ENCODE measurements at regions not wholly inside any gene's neighbourhood (a gene's known extent, or its start where the extent isn't known, plus 50 kb on each side); places are given as distances from the start of the nearest gene placed in this dataset.

DNA sequence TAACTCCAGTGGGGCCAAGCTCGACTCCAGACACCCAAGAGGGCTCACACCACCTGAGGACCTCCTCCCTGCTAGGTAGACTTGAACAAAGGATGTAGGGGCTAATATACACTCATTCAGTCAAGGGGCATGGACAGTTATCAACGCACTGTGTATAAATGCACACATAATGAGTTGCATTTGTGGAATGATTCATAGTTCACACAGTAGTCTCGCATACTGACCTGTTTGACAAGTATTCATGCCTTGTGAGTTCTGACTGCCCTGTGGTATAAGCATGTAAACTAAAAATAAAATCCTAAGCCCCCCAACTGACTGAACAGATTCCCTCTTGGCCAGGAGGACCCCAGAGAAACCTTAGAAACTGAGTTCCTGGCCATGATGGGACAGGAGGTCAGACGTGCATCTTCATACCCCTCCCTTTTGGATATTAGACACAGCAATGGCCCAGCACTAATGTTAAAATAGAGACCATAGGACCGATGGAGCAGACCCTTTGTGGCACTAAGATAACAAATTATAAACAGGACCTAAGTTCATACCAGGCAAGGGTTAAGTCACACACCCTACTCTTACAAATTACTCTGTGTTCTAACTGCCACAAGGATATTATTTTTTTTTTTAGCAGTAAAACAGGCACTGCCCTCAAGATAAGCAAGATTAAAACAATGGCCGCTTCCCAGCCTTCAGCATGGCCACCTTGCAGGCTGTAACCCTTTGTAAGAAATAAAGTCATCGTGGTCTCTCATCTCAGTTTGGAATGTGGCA, 124.4 kb downstream of the TTLL2 start:
- ATAC-seq, result no peak
- Histone ChIP-seq H3K27ac (no peak overlapping the region), H3K27me3 (no peaks in the 10 kb centered on the region), H3K36me3 (no peaks in the 10 kb centered on the region), H3K4me3 (no peak overlapping the region), H3K4me1 (no peaks in the 10 kb centered on the region), H3K9me3 (no peaks in the 10 kb centered on the region)
- no peak for DNase-seq
- intact Hi-C loops (cut with DNase I), result no loop called here
- WGBS, 2 donors, result 73 to 78% methylated on average over 7 of the region's 7 CpGs
- TF ChIP-seq, protein P1, sequence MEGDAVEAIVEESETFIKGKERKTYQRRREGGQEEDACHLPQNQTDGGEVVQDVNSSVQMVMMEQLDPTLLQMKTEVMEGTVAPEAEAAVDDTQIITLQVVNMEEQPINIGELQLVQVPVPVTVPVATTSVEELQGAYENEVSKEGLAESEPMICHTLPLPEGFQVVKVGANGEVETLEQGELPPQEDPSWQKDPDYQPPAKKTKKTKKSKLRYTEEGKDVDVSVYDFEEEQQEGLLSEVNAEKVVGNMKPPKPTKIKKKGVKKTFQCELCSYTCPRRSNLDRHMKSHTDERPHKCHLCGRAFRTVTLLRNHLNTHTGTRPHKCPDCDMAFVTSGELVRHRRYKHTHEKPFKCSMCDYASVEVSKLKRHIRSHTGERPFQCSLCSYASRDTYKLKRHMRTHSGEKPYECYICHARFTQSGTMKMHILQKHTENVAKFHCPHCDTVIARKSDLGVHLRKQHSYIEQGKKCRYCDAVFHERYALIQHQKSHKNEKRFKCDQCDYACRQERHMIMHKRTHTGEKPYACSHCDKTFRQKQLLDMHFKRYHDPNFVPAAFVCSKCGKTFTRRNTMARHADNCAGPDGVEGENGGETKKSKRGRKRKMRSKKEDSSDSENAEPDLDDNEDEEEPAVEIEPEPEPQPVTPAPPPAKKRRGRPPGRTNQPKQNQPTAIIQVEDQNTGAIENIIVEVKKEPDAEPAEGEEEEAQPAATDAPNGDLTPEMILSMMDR (IDR thresholded peaks at IDR 0.05), result no peak

DNA sequence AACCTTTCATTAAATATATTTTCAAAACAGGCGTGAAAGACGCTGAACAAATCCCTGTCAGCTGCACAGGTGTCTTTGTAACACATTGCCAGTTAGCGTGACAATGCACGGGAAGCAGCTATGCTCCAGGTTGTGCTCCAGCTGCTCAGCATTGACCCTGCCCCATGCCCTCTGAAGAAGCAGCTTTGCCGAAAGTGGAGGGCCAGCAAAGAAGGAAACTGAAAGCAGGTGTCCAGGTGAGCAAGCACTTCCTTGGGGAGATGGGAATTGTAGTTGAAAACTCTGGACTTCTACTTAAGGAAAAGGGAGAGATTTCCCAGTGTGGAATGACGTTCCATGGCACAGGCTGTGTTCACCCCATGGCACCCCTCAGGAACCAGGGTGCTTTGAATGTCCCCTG, 125.7 kb downstream of the TTLL2 start:
- no peak overlapping the region for H3K27ac ChIP-seq
- WGBS, 2 donors, result 91 to 92% methylated on average over 6 of the region's 6 CpGs
- DNase-seq, result no peak
- TF ChIP-seq, protein P1 (IDR thresholded peaks at IDR 0.05), result no peak
- no peaks in the 10 kb centered on the region for H3K4me1 ChIP-seq
- ATAC-seq, result no peak
- intact Hi-C loops (cut with DNase I), result no loop called here
- H3K27me3 ChIP-seq, result no peaks in the 10 kb centered on the region
- no peaks in the 10 kb centered on the region for H3K36me3 ChIP-seq
- H3K9me3 ChIP-seq, result no peaks in the 10 kb centered on the region
- H3K4me3 ChIP-seq, result no peak overlapping the region

DNA sequence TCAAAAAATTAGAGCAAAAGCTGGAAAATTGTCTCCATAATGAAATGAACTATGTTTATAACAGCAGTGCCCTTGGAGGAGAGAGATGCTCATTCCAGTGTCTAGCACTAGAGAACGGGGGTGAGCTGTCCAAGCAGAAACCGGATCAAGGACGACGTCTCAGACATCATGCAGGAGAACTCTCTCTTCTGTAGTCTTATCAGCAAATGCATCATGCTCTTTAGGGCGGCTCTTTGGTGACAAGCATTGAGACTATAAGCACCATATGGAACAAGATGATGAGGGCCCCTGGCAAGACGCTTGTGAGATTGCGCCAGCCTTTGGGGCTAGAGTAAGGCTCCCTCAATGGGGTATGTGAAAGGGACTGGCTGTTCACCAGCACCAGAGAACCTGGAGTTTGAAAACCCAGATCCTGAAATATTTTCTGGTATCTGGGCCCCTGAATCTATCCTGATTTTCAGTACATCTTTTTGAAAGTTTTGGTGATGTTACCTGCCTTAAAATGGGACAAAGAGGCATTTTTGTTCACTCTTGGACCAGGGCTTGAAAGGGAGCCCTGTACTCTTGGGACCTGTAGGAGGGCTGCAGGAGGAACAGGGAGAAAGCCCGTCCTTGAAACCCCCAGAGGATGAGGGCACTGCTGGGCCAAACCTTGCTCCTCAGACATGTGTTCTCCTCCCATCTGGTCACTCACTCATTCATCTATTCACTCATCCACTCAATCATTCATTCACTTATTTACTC, 127.6 kb downstream of the TTLL2 start:
- Histone ChIP-seq H3K27ac (no peak overlapping the region), H3K4me3 (no peak overlapping the region), H3K36me3 (no peaks in the 10 kb centered on the region), H3K4me1 (no peaks in the 10 kb centered on the region), H3K9me3 (no peaks in the 10 kb centered on the region), H3K27me3 (peaks cover 0 to 2% (median 0%) of the 10 kb centered on the region in 7 donors)
- no peak for DNase-seq
- intact Hi-C loops (cut with DNase I), result no loop called here
- TF ChIP-seq, protein P1 (IDR thresholded peaks at IDR 0.05), result no peak
- 80 to 91% methylated on average over 8 of the region's 8 CpGs for whole genome bisulfite sequencing, 2 donors
- ATAC-seq, result no peak

DNA sequence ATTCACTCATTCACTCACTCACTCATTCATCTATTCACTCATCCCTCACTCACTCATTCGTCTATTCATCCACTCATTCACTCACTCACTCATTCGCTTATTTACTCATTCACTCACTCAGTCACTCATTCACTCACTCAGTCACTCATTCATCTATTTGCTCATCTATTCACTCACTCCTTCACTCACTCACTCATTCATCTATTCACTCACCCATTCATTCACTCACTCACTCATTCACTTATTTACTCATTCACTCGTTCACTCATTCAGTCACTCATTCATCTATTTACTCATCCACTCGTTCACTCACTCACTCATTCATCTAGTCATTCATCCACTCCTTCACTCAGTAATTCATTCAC, 128.2 kb downstream of the TTLL2 start:
- no peak for DNase-seq
- ATAC-seq, result no peak
- no peak overlapping the region for H3K27ac ChIP-seq
- WGBS, 2 donors, result 96 to 97% methylated on average over 4 of the region's 4 CpGs
- intact Hi-C loops (cut with DNase I), result no loop called here
- TF ChIP-seq, protein P1 (IDR thresholded peaks at IDR 0.05), result no peak
- H3K4me1 ChIP-seq, result no peaks in the 10 kb centered on the region
- no peaks in the 10 kb centered on the region for H3K9me3 ChIP-seq
- H3K36me3 ChIP-seq, result no peaks in the 10 kb centered on the region
- peaks cover 0 to 7% (median 0%) of the 10 kb centered on the region in 7 donors for H3K27me3 ChIP-seq
- H3K4me3 ChIP-seq, result no peak overlapping the region
